GM12875 (cell line): ENCODE measurements at regions not wholly inside any gene's neighbourhood (a gene's known extent, or its start where the extent isn't known, plus 50 kb on each side); places are given as distances from the start of the nearest gene placed in this dataset.
"Not testable (repeated sequence)": the region's sequence is repeated elsewhere in the genome, so short reads cannot be mapped to it uniquely, and the experiment has no call there.

Experiments
- H3K4me3 ChIP-seq: one replicate; pipeline ENCODE4 v1.5.1; 2011; ENCODE audit warnings: low read depth, low read length, control low read depth
- TF ChIP-seq, protein P1 (sequence below): IDR thresholded peaks from 2 replicates; pipeline ENCODE4 v1.5.1; 2011; ENCODE audit warnings: low read depth, mild to moderate bottlenecking, control low read depth, inconsistent platforms, low read length, moderate library complexity, borderline replicate concordance; ENCODE audit not compliant: insufficient read depth

GRCh38 chr1:220453371-220453770 is 74.6 kb upstream of the MARK1 start:
- TF ChIP-seq, protein P1, sequence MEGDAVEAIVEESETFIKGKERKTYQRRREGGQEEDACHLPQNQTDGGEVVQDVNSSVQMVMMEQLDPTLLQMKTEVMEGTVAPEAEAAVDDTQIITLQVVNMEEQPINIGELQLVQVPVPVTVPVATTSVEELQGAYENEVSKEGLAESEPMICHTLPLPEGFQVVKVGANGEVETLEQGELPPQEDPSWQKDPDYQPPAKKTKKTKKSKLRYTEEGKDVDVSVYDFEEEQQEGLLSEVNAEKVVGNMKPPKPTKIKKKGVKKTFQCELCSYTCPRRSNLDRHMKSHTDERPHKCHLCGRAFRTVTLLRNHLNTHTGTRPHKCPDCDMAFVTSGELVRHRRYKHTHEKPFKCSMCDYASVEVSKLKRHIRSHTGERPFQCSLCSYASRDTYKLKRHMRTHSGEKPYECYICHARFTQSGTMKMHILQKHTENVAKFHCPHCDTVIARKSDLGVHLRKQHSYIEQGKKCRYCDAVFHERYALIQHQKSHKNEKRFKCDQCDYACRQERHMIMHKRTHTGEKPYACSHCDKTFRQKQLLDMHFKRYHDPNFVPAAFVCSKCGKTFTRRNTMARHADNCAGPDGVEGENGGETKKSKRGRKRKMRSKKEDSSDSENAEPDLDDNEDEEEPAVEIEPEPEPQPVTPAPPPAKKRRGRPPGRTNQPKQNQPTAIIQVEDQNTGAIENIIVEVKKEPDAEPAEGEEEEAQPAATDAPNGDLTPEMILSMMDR, result no peak
- no peak overlapping the region for H3K4me3 ChIP-seq

DNA sequence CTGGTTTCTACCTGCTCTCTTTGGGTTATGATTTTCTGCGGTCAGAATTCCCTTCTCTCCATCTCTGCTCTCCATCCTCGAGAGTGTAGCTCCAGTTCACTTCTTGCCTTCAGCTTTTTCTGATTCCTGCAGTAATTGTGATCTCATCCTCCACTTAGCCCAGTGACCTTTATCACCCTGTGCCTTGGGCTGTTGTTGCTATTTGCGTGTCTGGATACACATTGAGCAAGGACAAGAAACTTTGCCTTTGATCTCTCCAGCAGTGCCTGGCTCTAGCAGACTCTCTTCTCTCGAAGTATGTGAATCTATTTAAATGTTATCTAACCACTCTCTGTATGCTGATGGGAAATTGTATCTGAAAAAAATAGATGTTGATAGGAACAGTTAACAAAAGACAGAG is 76.4 kb upstream of the MARK1 start:
- no peak overlapping the region for H3K4me3 ChIP-seq
- TF ChIP-seq, protein P1, result no peak

DNA sequence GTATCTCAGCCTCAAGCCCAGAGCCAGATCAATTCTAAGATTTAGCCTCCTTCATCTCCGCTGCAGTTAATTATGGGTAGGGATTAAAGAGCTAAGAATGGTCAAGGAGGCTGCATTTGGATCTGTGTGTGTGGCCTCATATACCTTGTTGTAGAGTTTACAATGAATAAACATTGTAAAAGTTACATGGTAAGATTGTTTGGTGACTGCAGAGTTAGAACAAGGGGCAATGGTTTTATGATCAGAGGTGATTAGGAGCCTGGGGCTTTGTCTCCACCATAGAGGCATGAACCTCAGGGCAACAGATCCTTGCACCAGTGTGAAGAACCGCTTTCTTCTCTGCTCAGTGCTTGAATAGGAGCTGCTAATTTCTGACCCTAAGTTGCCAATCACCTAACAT is 77.0 kb upstream of the MARK1 start:
- H3K4me3 ChIP-seq, result no peak overlapping the region
- TF ChIP-seq, protein P1, result no peak

DNA sequence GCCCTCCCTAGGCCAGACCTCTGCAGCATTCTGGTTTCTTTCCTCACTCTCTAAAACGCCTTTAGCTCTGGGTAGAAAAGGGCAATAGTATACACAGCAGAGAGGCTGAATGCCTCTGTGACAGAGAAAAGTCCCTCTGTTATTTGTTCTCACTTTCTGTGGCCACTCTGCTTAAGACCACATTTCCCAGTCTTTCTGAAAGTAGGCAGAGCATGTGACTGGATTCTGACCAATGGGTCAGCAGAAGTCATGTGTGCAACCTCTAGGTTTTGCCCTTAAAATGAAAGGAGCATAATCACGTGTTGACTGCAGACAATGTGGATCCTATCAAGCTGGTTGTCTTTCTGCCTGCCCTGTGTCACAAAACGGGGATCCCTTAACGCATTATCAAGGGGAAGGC is 79.7 kb upstream of the MARK1 start:
- no peak overlapping the region for H3K4me3 ChIP-seq
- TF ChIP-seq, protein P1, result no peak

DNA sequence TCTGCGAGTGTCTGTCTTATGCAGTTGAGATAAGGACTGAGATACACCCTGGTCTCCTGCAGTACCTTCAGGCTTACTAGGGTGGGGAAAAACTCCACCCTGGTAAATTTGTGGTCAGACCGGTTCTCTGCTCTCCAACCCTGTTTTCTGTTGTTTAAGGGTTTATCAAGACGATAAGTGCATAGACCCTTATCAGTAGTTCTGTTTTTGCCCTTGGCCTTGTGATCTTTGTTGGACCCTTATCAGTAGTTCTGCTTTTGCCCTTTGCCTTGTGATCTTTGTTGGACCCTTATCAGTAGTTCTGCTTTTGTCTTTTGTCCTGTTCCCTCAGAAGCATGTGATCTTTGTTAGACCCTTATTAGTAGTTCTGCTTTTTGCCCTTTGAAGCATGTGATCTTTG is 83.3 kb upstream of the MARK1 start:
- not testable (repeated sequence) for H3K4me3 ChIP-seq

DNA sequence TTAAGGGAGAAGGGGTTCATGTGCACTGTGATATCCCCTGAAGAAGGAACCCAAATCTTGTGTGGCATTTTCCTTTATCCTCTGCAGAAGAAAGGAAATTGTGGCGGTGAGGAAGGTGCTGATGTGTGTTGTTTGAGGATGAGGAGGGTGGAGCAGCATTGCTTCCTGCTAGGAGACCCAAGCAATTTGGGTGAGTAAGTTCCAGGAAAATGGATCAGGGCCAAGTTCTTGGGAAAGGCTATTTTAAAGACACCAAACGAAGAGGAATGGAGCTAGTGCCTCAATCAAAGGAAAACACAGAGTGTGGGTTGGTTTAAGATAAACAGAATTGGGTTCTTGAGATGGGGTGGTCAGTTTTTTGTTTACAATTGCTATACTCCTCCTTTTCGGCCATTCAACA is 86.7 kb upstream of the MARK1 start:
- H3K4me3 ChIP-seq, result no peak overlapping the region
- TF ChIP-seq, protein P1, result no peak

GRCh38 chr1:220438741-220439140 is 89.2 kb upstream of the MARK1 start:
- TF ChIP-seq, protein P1, result no peak
- no peak overlapping the region for H3K4me3 ChIP-seq

GRCh38 chr1:220432408-220432807 is 95.5 kb upstream of the MARK1 start:
- TF ChIP-seq, protein P1, result no peak
- H3K4me3 ChIP-seq, result no peak overlapping the region
